GM21423 (cell line): ENCODE measurements at regions not wholly inside any gene's neighbourhood (a gene's known extent, or its start where the extent isn't known, plus 50 kb on each side); places are given as distances from the start of the nearest gene placed in this dataset.
"Not testable (repeated sequence)": the region's sequence is repeated elsewhere in the genome, so short reads cannot be mapped to it uniquely, and the experiment has no call there.

Source experiments
- ATAC-seq: cut with Tn5 transposase; IDR thresholded peaks from one replicate; pipeline ENCODE4 v1.9.1; 2021; ENCODE audit warnings: mild to moderate bottlenecking, moderate library complexity; ENCODE audit not compliant: unreplicated experiment

DNA sequence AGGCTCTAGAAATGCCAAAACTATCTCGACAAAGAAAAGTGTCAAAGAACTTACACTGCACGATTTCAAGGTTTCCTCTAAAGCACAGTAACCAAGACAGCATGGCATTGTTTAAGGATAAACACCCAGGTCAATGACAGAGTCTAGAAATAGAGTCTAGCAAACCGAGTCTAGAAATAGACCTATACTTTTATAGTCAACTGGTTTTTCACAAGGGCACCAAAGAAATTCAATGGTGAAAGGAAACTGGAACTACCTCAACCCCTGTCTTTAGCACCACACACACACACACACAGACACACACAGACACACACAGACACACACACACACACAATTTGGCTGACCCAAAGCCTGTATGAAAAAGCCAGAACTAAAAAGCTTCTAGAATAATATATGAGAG, 67.1 kb upstream of the PGBD5 start:
- no peak for ATAC-seq

GRCh38 chr1:230490436-230490835, 64.3 kb upstream of the PGBD5 start:
- ATAC-seq = no peak

DNA sequence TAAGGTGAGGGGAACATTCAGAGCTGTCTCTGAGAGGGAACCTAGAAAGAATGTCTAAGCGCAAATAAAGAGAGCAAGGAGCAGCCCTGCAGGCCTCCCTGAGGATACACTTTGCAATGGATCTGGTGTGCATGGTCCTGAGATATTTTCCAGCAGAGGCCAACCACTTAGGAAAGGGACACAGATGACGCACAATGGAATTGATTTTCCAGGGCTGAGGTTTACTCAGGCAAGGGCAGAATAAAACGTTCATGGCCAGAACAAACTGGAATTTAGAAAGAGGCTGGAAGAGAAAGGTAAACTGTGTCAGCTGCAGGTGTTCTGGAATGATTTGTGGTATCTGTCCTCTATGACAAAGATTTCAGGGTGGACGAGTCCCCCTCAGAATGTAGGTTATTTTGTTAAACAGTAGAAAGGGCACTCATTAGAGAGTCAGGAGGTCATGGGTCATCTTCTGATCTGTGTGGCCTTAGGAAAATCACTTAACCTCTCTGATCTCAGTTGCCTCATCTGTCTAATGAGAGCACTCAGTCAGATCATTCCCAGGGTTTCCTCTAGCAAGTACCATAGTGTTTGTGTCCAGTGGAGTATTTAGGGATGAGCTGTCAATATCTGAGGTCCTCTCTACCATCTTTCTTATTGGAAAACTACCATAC, 61.8 kb upstream of the PGBD5 start:
- ATAC-seq = no peak

DNA sequence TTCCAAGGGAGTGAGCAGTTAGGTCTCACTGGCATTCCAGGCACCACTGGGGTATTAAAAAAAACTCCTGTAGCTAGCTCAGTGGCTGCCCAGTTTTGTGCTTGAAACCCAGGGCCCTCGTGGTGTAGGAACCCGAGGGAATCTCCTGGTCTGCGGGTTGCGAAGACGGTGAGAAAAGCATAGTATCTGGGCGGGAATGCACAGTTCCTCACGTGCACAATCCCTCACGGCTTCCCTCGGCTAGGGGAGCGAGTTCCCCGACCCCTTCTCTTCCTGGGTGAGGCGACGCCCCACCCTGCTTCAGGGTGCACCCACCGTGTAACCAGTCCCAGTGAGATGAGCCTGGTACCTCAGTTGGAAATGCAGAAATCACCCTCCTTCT, 50.5 kb upstream of the PGBD5 start:
- no peak for ATAC-seq

GRCh38 chr1:230475856-230476621, 49.9 kb upstream of the PGBD5 start:
- ATAC-seq = not testable (repeated sequence)
